ENCODE measurements at regions not wholly inside any gene's neighbourhood (a gene's known extent, or its start where the extent isn't known, plus 50 kb on each side); places are given as distances from the start of the nearest gene placed in this dataset.

GRCh38 chr7:22579961-22580360 is 80.0 kb upstream of the STEAP1B start:
- ATAC-seq (no peak), FAIRE-seq (no peak), DNase-seq (ENCODE audit: low read depth in 1 of 2, low spot score in 1 of 2) (no peak)
- no peaks in the 10 kb centered on the region for H3K9me3 ChIP-seq
- TF ChIP-seq HES2 (IDR thresholded peaks at IDR 0.05) (no peak), FOSL2 (IDR thresholded peaks at IDR 0.05) (no peak), FOSL2 (CRISPR knock-in tag; IDR thresholded peaks at IDR 0.05) (no peak), BCL3 (IDR thresholded peaks at IDR 0.05) (no peak), KDM1A (IDR thresholded peaks at IDR 0.05; ENCODE audit: low read depth) (no peak), JUNB (IDR thresholded peaks at IDR 0.05) (no peak), PBX3 (IDR thresholded peaks at IDR 0.05) (no peak), TP53 (CRISPR knock-in tag; IDR thresholded peaks at IDR 0.05) (no peak), PHF8 (IDR thresholded peaks at IDR 0.05; ENCODE audit: borderline replicate concordance, low read depth) (no peak), POLR2A (IDR thresholded peaks at IDR 0.05; ENCODE audit: low read length) (no peak), RCOR1 (IDR thresholded peaks at IDR 0.05; ENCODE audit: low read depth, low read length) (no peak), MAX (IDR thresholded peaks at IDR 0.05) (no peak), HOXB13 (CRISPR knock-in tag; IDR thresholded peaks at IDR 0.05; ENCODE audit: low read depth) (no peak)
- H3K27ac ChIP-seq, result peak overlapping the region in 1 of 2 experiments; percentile 66; a peak in 3 of 6 replicates
- CTCF ChIA-PET, result interaction anchor here (0.8 to 4.7 kb wide), 4 partner anchors 20 to 202 kb away, joined by 3 to 29 read pairs (median 8); no protein-coding TSS in a partner anchor
- H3K4me1 ChIP-seq, result peaks cover 41% of the 10 kb centered on the region
- POLR2A ChIA-PET, result no interaction called here
- H3K4me2 ChIP-seq, result no peak overlapping the region
- WGBS (ENCODE audit: missing lambda C conversion rate), result 93% methylated on average over 2 of the region's 2 CpGs
- no peak overlapping the region for H3K4me3 ChIP-seq

DNA sequence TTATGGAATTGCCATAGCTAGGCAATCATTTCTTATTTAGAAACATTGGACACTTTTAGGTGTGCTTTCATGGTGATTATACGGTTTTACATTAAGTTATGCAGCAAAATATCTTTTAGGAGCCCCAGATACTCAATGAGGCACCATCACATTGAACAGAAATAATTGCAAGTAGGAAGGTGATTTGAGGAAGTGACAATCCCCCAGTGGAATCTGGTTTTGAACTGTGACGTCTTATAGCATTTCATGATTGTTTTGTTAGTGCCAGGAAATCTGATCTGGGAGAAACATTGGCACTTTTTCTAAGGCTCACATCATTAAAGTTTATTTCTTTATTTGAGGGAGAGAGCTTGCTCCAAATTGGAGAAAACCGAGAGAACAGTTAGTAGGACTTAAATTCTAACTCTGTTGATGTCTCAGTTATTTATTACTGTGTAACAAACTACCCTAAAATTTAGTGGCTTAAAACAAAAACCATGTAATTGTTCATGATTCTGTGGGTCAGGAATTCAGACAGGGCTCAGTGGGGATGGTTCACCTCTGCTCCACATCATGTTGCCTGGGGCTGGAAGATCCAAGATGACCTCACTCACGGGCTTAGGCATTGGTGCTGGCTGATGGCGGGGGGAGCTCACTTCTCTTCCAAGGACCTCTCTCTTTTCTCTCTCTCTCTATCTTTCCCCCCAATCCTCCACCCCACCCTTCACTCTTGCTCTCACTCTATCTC is 78.2 kb upstream of the STEAP1B start:
- no peak overlapping the region for H3K4me3 ChIP-seq
- peak overlapping the region; percentile 57 to 84 for H3K27ac ChIP-seq
- peak overlapping the region; percentile 57 for H3K4me2 ChIP-seq
- peak; percentile 74 to 80 for ATAC-seq
- ChIA-PET CTCF (interaction anchor here (0.7 to 3.2 kb wide), 17 partner anchors 9 to 477 kb away, joined by 3 to 52 read pairs (median 4); partner anchors contain the start of gene IL6), POLR2A (interaction anchor here (0.9 to 1.1 kb wide), 6 partner anchors 9 to 150 kb away, joined by 3 to 8 read pairs (median 4); partner anchors contain the start of gene IL6)
- no peak for FAIRE-seq
- no peaks in the 10 kb centered on the region for H3K9me3 ChIP-seq
- 0 out of 2 replicates have a peak, but pooled peaks have one; percentile 7 for TF ChIP-seq JUNB (IDR thresholded peaks at IDR 0.05)
- TF ChIP-seq, protein P1, sequence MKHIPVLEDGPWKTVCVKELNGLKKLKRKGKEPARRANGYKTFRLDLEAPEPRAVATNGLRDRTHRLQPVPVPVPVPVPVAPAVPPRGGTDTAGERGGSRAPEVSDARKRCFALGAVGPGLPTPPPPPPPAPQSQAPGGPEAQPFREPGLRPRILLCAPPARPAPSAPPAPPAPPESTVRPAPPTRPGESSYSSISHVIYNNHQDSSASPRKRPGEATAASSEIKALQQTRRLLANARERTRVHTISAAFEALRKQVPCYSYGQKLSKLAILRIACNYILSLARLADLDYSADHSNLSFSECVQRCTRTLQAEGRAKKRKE (CRISPR knock-in tag; IDR thresholded peaks at IDR 0.05; ENCODE audit: low read depth), result no peak
- no peak for TF ChIP-seq KDM1A (IDR thresholded peaks at IDR 0.05; ENCODE audit: low read depth)
- 36% methylated on average over 5 of the region's 5 CpGs for WGBS (ENCODE audit: missing lambda C conversion rate)
- H3K4me1 ChIP-seq, result peaks cover 35% of the 10 kb centered on the region
- DNase-seq (ENCODE audit: low read depth in 1 of 2, low spot score in 1 of 2), result peak in 1 of 2 experiments; percentile 48

- CTCF ChIA-PET, result interaction anchor here (0.7 to 3.2 kb wide), 19 partner anchors 9 to 478 kb away, joined by 3 to 52 read pairs (median 3); partner anchors contain the start of gene IL6
- Histone ChIP-seq H3K4me3 (no peak overlapping the region), H3K4me1 (peaks cover 29% of the 10 kb centered on the region), H3K9me3 (no peaks in the 10 kb centered on the region), H3K4me2 (peak overlapping the region; percentile 57), H3K27ac (peak overlapping the region; percentile 57 to 84)
- peak; percentile 13 for FAIRE-seq
- peak in 1 of 2 experiments; percentile 68 for DNase-seq (ENCODE audit: low read depth in 1 of 2, low spot score in 1 of 2)
- WGBS (ENCODE audit: missing lambda C conversion rate), result 25% methylated on average over 6 of the region's 6 CpGs
- POLR2A ChIA-PET, result interaction anchor here (0.6 to 1.2 kb wide), 8 partner anchors 9 to 280 kb away, joined by 3 to 9 read pairs (median 4); partner anchors contain the start of gene IL6
- ATAC-seq, result peak; percentile 82 to 84
- TF ChIP-seq BCL3 (IDR thresholded peaks at IDR 0.05), result peak; percentile 92; the same call in 2 of the 3 replicates
- TF ChIP-seq EP300 (IDR thresholded peaks at IDR 0.05), result peak; percentile 74 to 87; a peak in 3 of 5 replicates
- TF ChIP-seq FOXS1 (CRISPR knock-in tag; IDR thresholded peaks at IDR 0.05), result 0 out of 2 replicates have a peak, but pooled peaks have one; percentile 59
- TF ChIP-seq HES2 (IDR thresholded peaks at IDR 0.05), result peak; percentile 81
- TF ChIP-seq MAZ (IDR thresholded peaks at IDR 0.05; ENCODE audit: borderline replicate concordance, low read depth, low read length), result no peak
- no peak for TF ChIP-seq MAX (IDR thresholded peaks at IDR 0.05)
- TF ChIP-seq POLR2A (IDR thresholded peaks at IDR 0.05; ENCODE audit: low read length), result no peak
- peak; percentile 91 to 95 for TF ChIP-seq CEBPB (IDR thresholded peaks at IDR 0.05)
- TF ChIP-seq MAFK (IDR thresholded peaks at IDR 0.05; ENCODE audit: partially characterized antibody), result peak; percentile 87
- no peak for TF ChIP-seq CBX8 (IDR thresholded peaks at IDR 0.05)
- TF ChIP-seq RNF2 (IDR thresholded peaks at IDR 0.05; ENCODE audit: borderline replicate concordance, low read depth), result no peak
- no peak for TF ChIP-seq HEYL (CRISPR knock-in tag; IDR thresholded peaks at IDR 0.05)
- TF ChIP-seq HDAC2 (IDR thresholded peaks at IDR 0.05), result no peak
- 0 out of 3 replicates have a peak, but pooled peaks have one; percentile 22 for TF ChIP-seq SMC3 (IDR thresholded peaks at IDR 0.05)
- no peak for TF ChIP-seq ZC3H11A (IDR thresholded peaks at IDR 0.05)
- TF ChIP-seq CHD2 (IDR thresholded peaks at IDR 0.05; ENCODE audit: low read length, partially characterized antibody), result no peak
- no peak for TF ChIP-seq TP53 (CRISPR knock-in tag; IDR thresholded peaks at IDR 0.05)
Measured at GRCh38 chr7:22577470-22578001, 77.5 kb upstream of the STEAP1B start.
